Upper lobe of right lung (tissue), 1 donor: ENCODE measurements at regions not wholly inside any gene's neighbourhood (a gene's known extent, or its start where the extent isn't known, plus 50 kb on each side); places are given as distances from the start of the nearest gene placed in this dataset.

Experiments
- ATAC-seq: fragments of 200-7000 bp; cut with Tn5 transposase; one replicate; pipeline ENCODE4 v1.9.1; 2020; ENCODE audit warnings: mild to moderate bottlenecking, moderate library complexity
- DNase-seq: peaks from one replicate; pipeline ENCODE4 v3.0.0-alpha.2; 2020
- H3K27ac ChIP-seq: fragments of 200-600 bp; one replicate; pipeline ENCODE4 v1.8.0; 2022
- H3K27me3 ChIP-seq: fragments of 200-600 bp; one replicate; pipeline ENCODE4 v1.8.0; 2022; ENCODE audit warnings: mild to moderate bottlenecking
- H3K36me3 ChIP-seq: fragments of 200-600 bp; one replicate; pipeline ENCODE4 v1.8.0; 2022
- H3K4me1 ChIP-seq: fragments of 200-600 bp; one replicate; pipeline ENCODE4 v1.8.0; 2022
- H3K4me3 ChIP-seq: fragments of 200-600 bp; one replicate; pipeline ENCODE4 v1.8.0; 2022; ENCODE audit warnings: mild to moderate bottlenecking
- H3K9me3 ChIP-seq: fragments of 200-600 bp; one replicate; pipeline ENCODE4 v1.8.0; 2022
- CTCF ChIP-seq: fragments of 200-600 bp; IDR thresholded peaks from one replicate; pipeline ENCODE4 v1.8.0; 2022; ENCODE audit warnings: antibody characterized with exemption
- intact Hi-C: fragments of 100-400 bp; cut with DNase I; formaldehyde crosslinking; loops from one replicate; pipeline ENCODE4 v1.11.0; 2022
- donor health status: DM: no; HTN: yes; CAD: no; lungs with severe emphysema.

- Histone ChIP-seq H3K27ac (no peak overlapping the region), H3K4me1 (no peaks in the 10 kb centered on the region), H3K36me3 (no peaks in the 10 kb centered on the region), H3K4me3 (no peak overlapping the region), H3K9me3 (no peaks in the 10 kb centered on the region), H3K27me3 (no peaks in the 10 kb centered on the region)
- intact Hi-C loops = no loop called here
- DNase-seq (no peak), ATAC-seq (no peak)
- TF ChIP-seq CTCF = no peak
Observed at GRCh38 chr5:75002271-75002670, 50.1 kb downstream of the GCNT4 start.

GRCh38 chr5:74995926-74996325 lies 56.4 kb downstream of the GCNT4 start:
- intact Hi-C loops = no loop called here
- Histone ChIP-seq H3K4me3 (no peak overlapping the region), H3K9me3 (no peaks in the 10 kb centered on the region), H3K27me3 (no peaks in the 10 kb centered on the region), H3K4me1 (no peaks in the 10 kb centered on the region), H3K27ac (no peak overlapping the region), H3K36me3 (no peaks in the 10 kb centered on the region)
- DNase-seq (no peak), ATAC-seq (no peak)
- no peak for TF ChIP-seq CTCF

- Histone ChIP-seq H3K4me1 (no peaks in the 10 kb centered on the region), H3K27me3 (no peaks in the 10 kb centered on the region), H3K9me3 (no peaks in the 10 kb centered on the region), H3K36me3 (no peaks in the 10 kb centered on the region), H3K27ac (no peak overlapping the region), H3K4me3 (no peak overlapping the region)
- intact Hi-C loops = no loop called here
- ATAC-seq (no peak), DNase-seq (no peak)
- no peak for TF ChIP-seq CTCF
Observed at GRCh38 chr5:74994826-74995225, 57.5 kb downstream of the GCNT4 start.

- DNase-seq = no peak
- no peaks in the 10 kb centered on the region for H3K4me1 ChIP-seq
Observed at GRCh38 chr5:74993743-74994142, 58.6 kb downstream of the GCNT4 start.

GRCh38 chr5:74992791-74993190 lies 59.6 kb downstream of the GCNT4 start:
- H3K4me1 ChIP-seq = no peaks in the 10 kb centered on the region
- ATAC-seq (no peak), DNase-seq (no peak)
- no peaks in the 10 kb centered on the region for H3K27me3 ChIP-seq
- H3K9me3 ChIP-seq = no peaks in the 10 kb centered on the region
- no peak overlapping the region for H3K27ac ChIP-seq
- intact Hi-C loops = no loop called here
- TF ChIP-seq CTCF = no peak
- H3K36me3 ChIP-seq = no peaks in the 10 kb centered on the region
- no peak overlapping the region for H3K4me3 ChIP-seq

More at GRCh38 chr5:74993743-74994142, 58.6 kb downstream of the GCNT4 start:
- intact Hi-C loops = no loop called here
- Histone ChIP-seq H3K27ac (no peak overlapping the region), H3K4me3 (no peak overlapping the region), H3K36me3 (no peaks in the 10 kb centered on the region), H3K27me3 (no peaks in the 10 kb centered on the region), H3K9me3 (no peaks in the 10 kb centered on the region)
- no peak for TF ChIP-seq CTCF
- peak; percentile 38 for ATAC-seq

GRCh38 chr5:74991522-74991921 lies 60.8 kb downstream of the GCNT4 start:
- H3K9me3 ChIP-seq = no peaks in the 10 kb centered on the region
- H3K27me3 ChIP-seq = no peaks in the 10 kb centered on the region
- no peak for TF ChIP-seq CTCF
- no peak overlapping the region for H3K4me3 ChIP-seq
- no peaks in the 10 kb centered on the region for H3K4me1 ChIP-seq
- DNase-seq (no peak), ATAC-seq (no peak)
- intact Hi-C loops = no loop called here
- no peaks in the 10 kb centered on the region for H3K36me3 ChIP-seq
- H3K27ac ChIP-seq = no peak overlapping the region
